ENCODE measurements at regions not wholly inside any gene's neighbourhood (a gene's known extent, or its start where the extent isn't known, plus 50 kb on each side); places are given as distances from the start of the nearest gene placed in this dataset.

DNA sequence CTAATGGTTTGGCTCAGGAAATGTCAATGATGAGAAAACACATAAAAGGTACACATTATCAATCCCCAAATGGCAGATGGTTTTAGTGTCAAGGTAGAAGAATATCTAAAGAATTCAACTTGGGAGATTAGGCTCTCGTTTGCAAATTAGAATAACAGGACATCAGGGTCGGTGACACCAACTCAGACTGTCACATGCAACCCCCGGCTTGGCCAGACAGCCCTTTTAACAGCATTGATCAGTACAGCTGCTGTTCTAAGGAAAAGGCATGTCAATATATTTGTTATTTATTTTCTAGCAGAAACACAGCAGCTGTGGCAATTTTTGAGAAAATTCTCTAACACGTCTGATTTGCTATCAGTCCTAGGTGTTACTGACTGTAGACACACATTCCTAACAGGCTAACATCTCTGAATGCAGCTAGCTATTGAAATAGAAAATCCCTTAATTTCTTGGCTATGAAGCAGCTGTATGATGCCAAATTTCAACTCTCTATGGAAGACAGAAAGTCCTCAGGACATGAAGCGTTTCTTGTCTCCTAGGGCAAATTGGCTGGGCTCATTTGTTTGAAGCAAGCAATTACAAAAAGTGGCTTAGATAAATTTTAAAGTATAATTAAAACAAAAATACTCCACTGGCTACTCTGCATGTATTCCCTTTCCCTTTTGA is 269.0 kb upstream of the CXXC4 start:
- in situ Hi-C loops (cut with MboI; ENCODE audit: low sequenced_read_pairs), result no loop called here

DNA sequence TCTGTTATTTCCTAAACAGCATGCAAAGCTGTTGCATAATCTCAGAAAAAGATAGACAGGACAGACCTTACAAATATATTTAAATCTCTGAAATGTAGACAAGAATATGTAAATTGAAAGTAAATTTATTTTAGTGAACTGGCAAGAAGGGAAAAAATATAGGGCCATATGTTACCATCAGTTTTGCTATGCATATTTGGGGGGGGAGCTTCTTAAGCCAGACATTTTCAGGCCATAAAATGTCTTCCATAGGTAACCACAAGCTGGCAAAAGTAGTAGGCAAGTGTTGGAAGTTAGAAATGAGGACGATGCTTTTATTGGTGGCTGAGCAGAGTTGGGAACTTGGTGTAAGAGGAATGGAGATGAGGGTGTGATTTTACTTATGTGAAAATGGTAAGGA is 272.0 kb upstream of the CXXC4 start:
- in situ Hi-C loops (cut with MboI; ENCODE audit: low sequenced_read_pairs), result no loop called here

DNA sequence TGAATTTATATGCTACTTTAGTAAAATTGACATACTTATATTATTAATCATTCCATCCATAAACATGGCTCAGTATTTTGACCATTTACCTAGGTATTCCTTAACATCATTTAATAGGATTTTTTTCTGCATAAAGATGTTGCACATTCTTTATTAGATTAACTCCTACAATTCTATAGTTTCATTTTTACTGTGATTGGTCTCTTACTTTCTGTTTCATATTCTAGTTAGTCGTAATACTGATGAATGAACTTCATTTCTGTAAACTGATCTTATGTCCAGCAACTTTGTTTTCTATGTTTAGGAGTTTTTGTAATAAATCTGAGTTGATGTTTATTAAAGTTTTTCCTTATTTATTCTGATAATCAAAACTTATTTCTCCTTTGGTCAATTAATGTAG is 278.2 kb upstream of the CXXC4 start:
- in situ Hi-C loops (cut with MboI; ENCODE audit: low sequenced_read_pairs), result no loop called here

DNA sequence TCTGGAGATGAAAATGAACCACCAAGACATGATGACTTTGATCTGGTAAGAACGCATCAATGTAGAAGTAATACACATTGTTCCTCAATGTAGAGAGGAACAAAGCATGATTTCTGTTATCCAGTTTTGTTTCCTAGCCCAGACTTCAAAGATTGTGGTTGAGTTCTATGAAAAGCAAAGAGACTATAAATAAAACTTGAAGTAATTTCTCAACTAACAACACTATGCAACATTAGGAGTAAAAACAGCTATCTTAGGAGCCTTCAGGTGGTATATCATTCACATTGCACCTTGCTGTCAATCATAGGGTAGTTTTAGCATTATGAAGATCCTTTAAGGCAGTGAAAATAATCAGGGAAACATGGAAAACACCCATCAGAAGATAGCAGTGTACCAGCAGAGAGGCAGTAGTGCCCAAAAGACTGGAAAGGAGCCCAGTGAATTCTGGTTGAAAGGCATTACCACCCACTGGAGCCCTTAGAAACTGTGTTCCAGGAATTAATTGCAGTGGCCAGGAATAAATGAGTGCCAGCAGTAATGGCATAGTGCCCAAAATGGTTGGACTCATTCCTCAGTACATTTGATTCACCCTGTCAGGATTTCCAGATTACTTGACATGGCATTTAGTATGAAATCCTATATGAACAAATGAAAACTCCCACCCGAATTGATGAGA is 300.7 kb upstream of the CXXC4 start:
- in situ Hi-C loops (cut with MboI; ENCODE audit: low sequenced_read_pairs), result no loop called here

DNA sequence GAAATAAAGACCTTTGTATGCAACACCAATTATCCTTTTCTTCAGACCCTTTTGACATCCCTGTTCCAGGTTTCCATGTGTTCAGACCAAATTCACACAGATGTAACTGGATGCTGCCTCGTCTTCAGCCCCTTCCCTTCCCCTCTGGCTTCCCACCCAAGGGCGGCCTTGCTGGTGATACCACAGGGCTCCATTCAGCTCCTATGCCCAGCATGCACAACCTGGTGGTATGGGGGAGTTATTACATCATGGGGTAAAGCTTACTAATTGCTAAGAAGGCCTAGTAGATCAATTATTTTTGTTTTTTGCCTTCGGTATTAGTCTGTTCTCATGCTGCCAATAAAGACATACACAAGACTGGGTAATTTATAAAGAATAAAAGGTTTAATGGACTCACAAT is 317.0 kb upstream of the CXXC4 start:
- in situ Hi-C loops (cut with MboI; ENCODE audit: low sequenced_read_pairs), result no loop called here

DNA sequence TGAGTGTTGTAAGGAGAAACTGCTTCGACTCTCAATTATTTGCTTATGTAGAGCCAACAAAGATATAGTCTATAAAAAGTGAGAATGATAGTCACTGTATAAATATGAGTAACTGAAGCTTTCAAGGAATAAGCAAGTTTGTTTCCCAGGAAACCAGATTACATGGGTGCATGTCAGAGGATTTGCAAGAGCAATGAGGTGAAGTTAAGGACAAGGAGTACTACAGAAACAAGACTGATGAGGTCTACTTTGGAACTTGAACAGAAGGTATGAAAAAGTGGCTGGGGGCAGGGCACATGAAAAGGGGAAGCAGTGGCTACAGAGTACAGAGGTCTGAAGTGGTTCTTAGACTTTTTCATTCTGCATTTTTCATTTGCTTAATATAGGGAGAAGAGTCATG is 321.0 kb upstream of the CXXC4 start:
- in situ Hi-C loops (cut with MboI; ENCODE audit: low sequenced_read_pairs), result no loop called here

DNA sequence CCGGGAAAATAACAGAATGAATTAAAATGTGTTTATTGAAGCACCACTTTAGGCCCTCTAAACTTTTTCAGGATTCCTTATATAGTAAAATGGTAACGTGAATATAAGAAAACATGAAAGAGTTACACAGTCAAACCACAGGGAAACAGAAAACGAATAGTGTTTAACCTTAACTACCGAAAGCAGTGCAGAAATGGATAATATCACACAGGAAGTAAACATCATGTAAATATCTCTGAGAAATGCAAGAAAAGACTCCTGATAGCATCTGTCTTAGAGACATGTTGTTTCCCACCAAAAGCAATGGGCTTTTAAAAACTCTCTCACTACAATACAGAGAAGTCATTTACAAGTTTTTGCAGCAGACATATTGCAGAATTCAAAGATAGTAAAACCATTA is 323.9 kb upstream of the CXXC4 start:
- in situ Hi-C loops (cut with MboI; ENCODE audit: low sequenced_read_pairs), result no loop called here

DNA sequence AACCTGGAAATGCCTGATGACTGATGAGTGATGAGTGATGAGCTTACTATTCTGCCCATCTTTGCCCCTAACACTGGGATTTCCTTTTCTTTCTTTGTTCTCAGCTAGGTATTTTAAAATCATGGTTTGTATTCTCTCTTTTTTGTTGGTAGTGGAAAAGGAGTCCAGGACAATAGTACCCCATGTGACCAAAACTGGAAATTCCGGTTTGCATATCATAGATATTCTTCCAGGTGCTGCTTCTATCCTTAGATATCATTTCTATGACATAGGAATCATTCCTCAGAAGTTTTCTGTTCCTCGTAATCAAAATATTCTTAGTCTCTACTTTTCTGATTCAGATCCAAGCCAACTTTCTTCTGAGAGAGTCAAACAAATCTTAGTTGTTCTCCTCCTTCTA is 320.5 kb upstream of the TET2 start:
- in situ Hi-C loops (cut with MboI; ENCODE audit: low sequenced_read_pairs), result no loop called here

DNA sequence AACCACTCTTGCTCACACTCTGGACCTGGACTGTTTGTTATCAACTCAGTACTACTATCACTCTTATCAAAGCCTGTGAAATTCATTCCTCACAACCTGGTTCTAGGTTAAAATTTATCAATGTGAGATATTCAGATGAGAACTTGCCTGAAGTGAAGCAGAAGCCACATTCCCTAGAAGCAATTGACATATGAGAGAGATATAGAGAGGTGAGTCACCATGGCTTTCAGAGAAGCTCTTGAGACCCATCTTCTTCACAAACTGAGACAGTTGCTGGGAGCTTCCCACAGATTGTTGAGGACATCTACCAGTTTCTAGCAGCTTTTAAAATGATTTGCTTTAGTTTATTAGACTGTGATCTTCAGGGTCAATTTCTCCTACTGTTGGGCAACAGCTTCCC is 316.9 kb upstream of the TET2 start:
- in situ Hi-C loops (cut with MboI; ENCODE audit: low sequenced_read_pairs), result no loop called here

DNA sequence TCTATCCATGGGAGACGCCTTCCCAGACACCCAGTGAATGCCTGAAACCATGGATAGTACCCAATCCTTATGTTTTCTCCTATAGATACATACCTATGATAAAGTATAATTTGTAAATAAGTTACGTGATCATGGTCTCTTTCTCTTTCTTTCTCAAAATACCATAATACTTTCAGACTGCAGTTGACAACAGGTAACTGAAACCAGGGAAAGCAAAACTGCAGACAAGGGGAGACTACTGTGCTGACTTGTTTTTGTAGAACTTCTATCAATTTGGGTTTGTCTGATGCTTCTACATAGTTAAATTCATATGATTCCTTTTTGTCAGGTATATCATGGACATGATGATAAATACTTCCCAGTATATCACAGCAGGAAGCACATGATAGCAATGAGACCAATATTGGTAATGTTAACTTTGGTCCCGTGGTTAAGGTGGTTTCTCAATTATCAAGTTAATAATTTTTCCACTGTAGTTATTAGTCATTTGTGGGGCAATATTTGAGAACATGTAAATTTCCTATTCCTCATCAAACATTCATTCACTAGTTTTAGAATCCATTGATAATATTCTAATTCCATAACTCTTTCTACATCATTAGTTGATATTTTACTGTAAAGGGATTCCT is 298.0 kb upstream of the TET2 start:
- in situ Hi-C loops (cut with MboI; ENCODE audit: low sequenced_read_pairs), result no loop called here

DNA sequence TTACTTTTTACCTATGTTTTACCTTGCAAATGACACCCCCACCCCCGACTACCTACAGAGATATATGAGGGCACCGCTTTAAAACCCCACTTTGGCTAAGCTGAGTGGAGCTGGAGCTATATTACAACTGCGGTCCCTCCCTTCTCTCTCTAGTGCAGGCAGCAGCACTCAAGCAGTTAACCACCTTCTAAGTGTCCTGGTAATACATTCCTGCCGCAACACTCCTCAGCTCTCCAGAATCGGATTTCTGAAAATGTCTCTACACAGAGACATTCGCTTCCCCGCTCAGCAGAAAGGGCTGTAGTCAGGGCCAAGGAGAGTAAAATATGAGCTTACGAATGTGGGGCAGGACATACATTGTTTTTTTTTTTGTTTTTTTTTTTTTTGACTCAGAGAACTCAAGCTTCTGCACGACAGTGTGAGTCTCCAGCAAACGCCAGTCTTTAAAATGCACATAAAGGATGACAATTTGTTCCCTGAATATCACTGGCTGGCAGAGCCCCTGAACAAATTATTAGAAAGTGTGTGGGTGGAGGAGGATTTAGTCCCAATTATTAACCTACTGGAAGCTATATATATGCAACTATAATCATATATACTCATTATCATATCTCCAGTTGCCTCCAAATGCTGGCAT is 287.0 kb upstream of the TET2 start:
- in situ Hi-C loops (cut with MboI; ENCODE audit: low sequenced_read_pairs), result no loop called here

DNA sequence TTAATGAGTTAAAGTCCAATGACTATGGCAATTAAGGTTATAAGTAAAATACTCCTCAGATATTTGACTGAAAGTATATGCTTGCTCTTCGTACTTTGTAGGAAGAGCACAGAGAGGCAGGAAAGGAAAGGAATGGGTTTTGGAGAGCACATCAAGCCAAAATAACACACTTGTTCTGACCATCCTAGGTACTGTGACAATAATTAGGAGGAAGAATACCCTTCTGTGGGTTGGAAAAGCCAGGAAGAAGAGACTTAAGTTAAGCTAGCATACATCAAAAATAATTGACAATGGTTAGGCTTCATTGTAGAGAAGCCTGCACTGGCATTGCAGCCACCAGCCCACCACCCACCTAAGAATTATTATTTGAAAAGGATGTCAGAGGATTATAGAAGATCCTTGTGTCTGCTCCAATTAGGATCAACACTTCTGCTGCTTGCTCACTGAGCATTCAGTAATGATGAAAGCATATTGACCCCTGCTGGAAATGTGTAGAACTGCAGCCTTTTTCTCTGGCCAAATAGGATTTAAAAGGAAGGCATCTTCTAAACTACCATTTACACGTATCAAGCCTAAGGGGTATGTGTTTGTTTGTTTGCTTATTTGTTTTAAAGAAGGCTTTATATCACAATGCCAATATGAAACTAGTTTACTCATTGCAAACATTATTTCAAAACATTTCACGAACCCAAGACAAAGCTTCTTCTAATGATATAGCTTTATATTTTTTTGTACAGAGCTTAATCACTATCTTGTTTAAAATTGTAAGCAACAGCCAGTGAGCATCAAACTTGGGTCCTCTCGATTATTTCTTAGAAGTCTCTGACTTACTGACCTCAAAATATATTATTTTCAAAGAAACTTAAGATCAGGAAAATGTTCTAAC is 286.2 kb upstream of the TET2 start:
- in situ Hi-C loops (cut with MboI; ENCODE audit: low sequenced_read_pairs), result no loop called here

DNA sequence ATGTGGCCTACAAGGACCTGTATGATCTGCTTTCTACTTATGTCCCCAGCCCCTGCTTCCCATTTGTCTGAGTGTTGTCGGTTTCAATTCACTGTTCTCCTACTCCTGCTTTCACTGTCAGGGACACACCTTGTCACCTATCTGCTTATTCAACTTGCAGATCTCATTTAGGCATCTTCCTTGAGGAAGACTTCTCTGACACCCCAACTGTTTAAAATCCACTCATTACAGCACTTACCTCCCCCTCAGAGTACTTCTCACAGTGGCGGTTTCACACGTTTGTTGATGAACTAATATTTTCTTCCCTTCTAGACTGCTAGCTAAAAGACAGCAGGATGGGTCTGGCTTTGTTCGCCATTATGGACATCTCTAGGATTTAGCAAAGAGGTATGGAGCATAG is 279.9 kb upstream of the TET2 start:
- in situ Hi-C loops (cut with MboI; ENCODE audit: low sequenced_read_pairs), result no loop called here

DNA sequence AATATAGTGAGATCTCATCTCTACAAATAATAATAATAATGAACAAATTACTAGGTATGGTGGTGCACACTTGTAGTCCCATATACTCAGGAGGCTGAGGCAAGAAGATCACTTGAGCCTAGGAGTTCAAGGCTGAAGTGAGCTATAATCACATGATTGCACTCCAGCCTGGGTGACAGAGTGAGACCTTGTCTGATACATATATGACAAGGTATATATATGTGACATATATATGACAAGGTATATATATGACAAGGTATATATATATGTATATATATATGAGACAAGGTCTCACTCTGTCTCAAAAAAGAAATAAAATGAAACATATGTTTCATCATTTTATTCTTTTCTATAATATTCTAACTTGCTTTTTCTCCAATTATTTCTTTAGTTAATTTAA is 278.1 kb upstream of the TET2 start:
- in situ Hi-C loops (cut with MboI; ENCODE audit: low sequenced_read_pairs), result no loop called here

DNA sequence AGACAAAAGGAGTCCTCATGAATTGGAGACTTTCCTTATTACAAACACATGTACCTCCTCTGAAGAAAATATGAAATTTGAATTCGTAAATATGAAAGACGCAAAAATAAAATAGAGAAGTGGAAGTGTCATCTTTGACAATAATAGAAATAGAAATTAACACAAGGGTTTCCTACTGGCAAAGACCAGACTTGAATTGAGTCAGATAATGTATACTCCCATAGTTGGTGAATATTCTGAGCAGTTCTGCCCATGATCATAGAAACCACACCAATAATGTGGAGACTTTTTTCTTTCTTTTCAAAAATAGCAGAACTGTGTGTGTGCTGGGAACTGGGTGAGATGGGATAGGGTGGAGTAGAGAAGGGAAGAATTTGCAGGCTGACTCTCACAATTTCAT is 277.7 kb upstream of the TET2 start:
- in situ Hi-C loops (cut with MboI; ENCODE audit: low sequenced_read_pairs), result no loop called here

DNA sequence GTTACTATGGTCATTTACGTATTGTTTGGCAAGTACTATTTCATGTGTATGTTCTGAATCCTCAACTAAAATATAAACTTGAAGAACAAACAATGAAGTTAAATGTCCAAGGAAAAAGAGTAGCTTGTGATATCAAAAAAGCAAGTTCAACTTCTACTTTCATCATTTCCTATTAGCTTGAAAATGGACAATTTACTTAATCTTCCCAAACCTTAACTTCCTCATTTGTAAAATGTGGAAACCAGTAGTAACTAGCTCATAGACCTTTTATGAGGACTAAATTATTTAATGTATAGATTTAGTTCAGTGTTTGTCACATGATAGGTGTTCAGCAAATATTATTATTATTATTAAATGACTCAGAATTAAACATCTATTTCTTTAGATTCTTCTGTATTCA is 276.8 kb upstream of the TET2 start:
- in situ Hi-C loops (cut with MboI; ENCODE audit: low sequenced_read_pairs), result no loop called here

DNA sequence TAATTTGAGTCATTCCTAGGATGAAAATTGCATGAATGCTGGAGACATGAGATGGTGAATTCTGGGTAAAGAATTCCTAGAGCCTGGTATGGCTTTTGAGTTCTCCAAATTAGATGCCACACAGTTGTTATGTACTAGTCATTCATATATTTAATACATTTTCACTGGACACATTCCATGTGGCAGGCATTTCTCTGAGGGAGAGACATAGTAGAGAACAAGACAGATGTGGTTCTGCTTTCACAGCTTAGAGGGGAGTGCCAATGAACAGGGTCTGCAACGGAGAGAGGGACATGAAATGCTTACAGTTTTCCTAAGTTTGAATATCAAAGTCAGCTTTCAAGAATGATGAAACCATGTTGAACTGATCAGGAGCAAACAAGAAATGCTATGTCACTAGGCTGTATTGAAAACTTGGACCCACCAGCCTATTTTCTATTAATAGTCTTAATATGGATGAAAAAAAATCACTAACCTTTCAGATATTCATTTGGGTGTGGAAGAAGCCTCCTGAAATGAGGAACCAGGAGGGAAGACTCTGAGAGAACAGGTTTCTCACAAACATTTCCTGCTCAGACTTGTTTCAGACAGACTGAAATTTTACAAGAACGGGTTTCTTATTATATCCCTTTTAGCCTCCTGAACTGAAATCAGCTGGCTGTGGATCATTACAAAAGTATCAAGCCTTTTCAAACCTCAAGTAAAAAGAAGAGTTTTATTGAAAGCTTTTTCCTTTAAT is 276.0 kb upstream of the TET2 start:
- in situ Hi-C loops (cut with MboI; ENCODE audit: low sequenced_read_pairs), result no loop called here

DNA sequence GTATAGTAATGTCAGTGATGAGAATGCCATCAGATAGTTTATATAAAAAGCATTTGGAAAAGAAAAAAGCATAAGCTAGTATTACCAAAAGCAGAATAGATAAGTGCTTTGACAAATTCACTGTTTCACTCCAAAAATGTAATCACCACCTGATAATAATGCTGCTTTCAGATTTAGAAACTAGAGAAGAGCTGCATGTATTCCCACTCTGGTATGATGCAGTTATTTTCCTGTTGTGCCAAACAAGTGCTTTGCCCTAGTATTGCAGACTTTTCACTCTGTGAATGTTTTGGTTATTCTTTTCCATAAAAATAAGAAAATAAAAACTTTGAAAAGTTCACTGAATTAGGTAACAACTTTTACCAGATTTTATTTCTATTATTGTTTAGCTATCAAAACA is 267.7 kb upstream of the TET2 start:
- in situ Hi-C loops (cut with MboI; ENCODE audit: low sequenced_read_pairs), result no loop called here

DNA sequence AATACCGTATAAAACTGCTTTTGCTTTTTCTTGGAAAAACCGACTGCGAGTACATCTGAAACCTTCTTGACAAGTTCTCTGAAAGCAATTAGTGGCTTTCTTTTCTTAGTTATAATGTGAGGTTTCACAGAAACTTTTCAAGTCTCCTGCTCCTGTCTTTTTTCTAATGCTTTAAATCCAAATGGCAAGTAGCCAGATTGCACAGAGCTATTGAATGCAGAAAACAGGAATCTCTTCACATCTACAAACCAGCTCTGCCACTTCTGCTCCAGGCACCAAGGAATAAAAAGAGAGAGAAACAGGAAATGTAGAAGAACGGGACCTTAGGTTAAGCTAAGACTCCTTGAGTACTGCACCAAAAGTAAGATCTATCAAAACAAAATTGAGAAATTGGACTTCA is 267.3 kb upstream of the TET2 start:
- in situ Hi-C loops (cut with MboI; ENCODE audit: low sequenced_read_pairs), result no loop called here

DNA sequence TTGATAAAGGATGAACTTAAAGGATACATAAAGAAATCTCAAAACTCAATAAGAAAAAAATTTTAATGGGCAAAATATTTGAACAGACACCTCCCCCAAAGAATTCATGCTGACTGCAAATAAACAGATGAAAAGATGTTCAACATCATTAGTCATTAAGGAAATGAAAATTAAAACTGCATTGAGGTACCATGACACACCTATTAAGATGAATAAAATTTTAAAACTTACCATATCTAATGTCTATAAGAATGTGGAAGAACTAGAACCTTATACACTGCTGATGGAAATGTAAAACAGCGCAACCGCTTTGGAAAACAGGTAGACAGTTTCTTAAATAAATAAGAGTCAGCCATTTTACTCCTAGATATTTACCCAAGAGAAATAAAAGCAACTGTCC is 266.8 kb upstream of the TET2 start:
- in situ Hi-C loops (cut with MboI; ENCODE audit: low sequenced_read_pairs), result no loop called here
